Peyer's patch (tissue), 4 donors: ENCODE measurements at regions not wholly inside any gene's neighbourhood (a gene's known extent, or its start where the extent isn't known, plus 50 kb on each side); places are given as distances from the start of the nearest gene placed in this dataset.

ENCODE experiments used
- CTCF ChIP-seq, 6 experiments: fragments of 450-650 bp in 4 of 6; fragments of 200-600 bp in 2 of 6; sonication (generic) in 1 of 6; IDR thresholded peaks; one replicate each; pipeline ENCODE4 v1.5.1; 2017 to 2019; ENCODE audit warnings: antibody characterized with exemption in 6 of 6, mild to moderate bottlenecking in 3 of 6, moderate library complexity in 1 of 6
- POLR2A ChIP-seq, 2 donors: fragments of 450-650 bp; IDR thresholded peaks; one replicate each; pipeline ENCODE4 v1.5.1; 2017; ENCODE audit warnings: antibody characterized with exemption in 2 of 2, mild to moderate bottlenecking in 2 of 2, moderate library complexity in 2 of 2

DNA sequence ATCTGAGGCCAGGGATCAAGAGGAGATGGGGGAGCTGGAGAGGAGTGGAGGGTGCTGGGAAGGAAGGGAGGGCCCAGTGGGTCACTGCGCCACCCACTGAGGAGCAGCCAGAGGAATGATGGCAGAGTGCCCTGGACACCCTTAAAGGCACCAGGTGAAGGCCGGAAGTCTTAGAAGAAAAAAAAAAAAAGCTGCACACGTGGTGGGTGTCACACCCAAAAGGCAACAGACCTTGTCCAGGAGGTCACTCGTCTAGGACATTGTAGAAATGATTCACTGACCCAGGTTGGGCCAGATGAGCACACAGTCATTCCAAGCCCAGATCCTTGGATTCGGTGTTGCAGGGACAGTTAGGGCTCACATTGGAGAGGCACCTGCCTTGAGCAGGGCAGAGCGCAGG lies 93.5 kb upstream of the TRIM2 start:
- TF ChIP-seq POLR2A (IDR thresholded peaks at IDR 0.05) (no peak), CTCF (IDR thresholded peaks at IDR 0.05) (no peak)
